IMR-90 (cell line): ENCODE measurements at regions not wholly inside any gene's neighbourhood (a gene's known extent, or its start where the extent isn't known, plus 50 kb on each side); places are given as distances from the start of the nearest gene placed in this dataset.

Source experiments
- ATAC-seq: fragments of 200-7000 bp; cut with Tn5 transposase; 2 replicates; pipeline ENCODE4 v1.9.1; 2020; ENCODE audit warnings: low read depth, mild to moderate bottlenecking, moderate library complexity
- BruUV-seq: library from RNA; stranded (reverse); fragments of 400-500 nt; replicated peaks from 2 replicates; lab custom pipeline; 2021; lab: Mats Ljungman, UMichigan
- CTCF ChIA-PET: fragments of 300-600 bp; formaldehyde crosslinking; extraction: SDS; loops from one replicate; lab custom pipeline; 2021; ENCODE audit warnings: antibody characterized with exemption; lab: Yijun Ruan, JAX
- POLR2A ChIA-PET: fragments of 300-600 bp; sonication (Branson Sonifier 250); formaldehyde crosslinking; loops from one replicate; lab custom pipeline; 2022; ENCODE audit warnings: antibody characterized with exemption; ENCODE audit not compliant: unreplicated experiment; lab: Charles Lee
- DNase-seq: peaks from one replicate; pipeline ENCODE4 v3.0.0; 2013
- H2AFZ ChIP-seq: replicated peaks from 2 replicates; pipeline ENCODE3; 2013; ENCODE audit warnings: low read length, mild to moderate bottlenecking; ENCODE audit not compliant: poor library complexity
- H2AK5ac ChIP-seq: 2 replicates; pipeline ENCODE4 v1.6.1; 2013; ENCODE audit warnings: low read depth, low read length, inconsistent platforms
- H2AK9ac ChIP-seq: replicated peaks from 2 replicates; pipeline ENCODE3; 2013; ENCODE audit warnings: mild to moderate bottlenecking, low read depth, low read length, moderate library complexity; ENCODE audit not compliant: poor library complexity
- H2BK120ac ChIP-seq: 2 replicates; pipeline ENCODE4 v1.6.1; 2013; ENCODE audit warnings: low read depth, low read length, inconsistent platforms
- H2BK15ac ChIP-seq: 3 replicates; pipeline ENCODE4 v1.6.1; 2013; ENCODE audit warnings: low read depth, low read length, inconsistent platforms
- H2BK20ac ChIP-seq: 2 replicates; pipeline ENCODE4 v1.6.1; 2013; ENCODE audit warnings: low read depth, mild to moderate bottlenecking, inconsistent platforms, low read length, moderate library complexity
- H2BK5ac ChIP-seq: 2 replicates; pipeline ENCODE4 v1.6.1; 2013; ENCODE audit warnings: mild to moderate bottlenecking, low read depth, low read length, inconsistent platforms; ENCODE audit not compliant: poor library complexity, severe bottlenecking
- H3K14ac ChIP-seq: replicated peaks from 2 replicates; pipeline ENCODE4 v1.6.1; 2013; ENCODE audit warnings: low read depth, low read length, inconsistent platforms
- H3K18ac ChIP-seq: 2 replicates; pipeline ENCODE4 v1.6.1; 2013; ENCODE audit warnings: low read depth, low read length, control low read depth
- H3K23ac ChIP-seq: 2 replicates; pipeline ENCODE4 v1.6.1; 2013; ENCODE audit warnings: low read depth, low read length, inconsistent platforms
- H3K27ac ChIP-seq: 2 replicates; pipeline ENCODE4 v1.5.1; 2013; ENCODE audit warnings: mild to moderate bottlenecking, control low read depth, low read length; ENCODE audit not compliant: insufficient read depth
- H3K27me3 ChIP-seq: 2 replicates; pipeline ENCODE4 v1.6.1; 2013; ENCODE audit warnings: low read length; ENCODE audit not compliant: control insufficient read depth, insufficient read depth
- H3K36me3 ChIP-seq: 2 replicates; pipeline ENCODE4 v1.6.1; 2013; ENCODE audit warnings: low read length, mixed read lengths; ENCODE audit not compliant: control insufficient read depth, insufficient read depth
- H3K4ac ChIP-seq: 2 replicates; pipeline ENCODE4 v1.6.1; 2013; ENCODE audit warnings: low read depth, low read length, inconsistent platforms
- H3K4me1 ChIP-seq: 2 replicates; pipeline ENCODE4 v1.6.1; 2013; ENCODE audit warnings: low read length, mixed read lengths; ENCODE audit not compliant: control insufficient read depth, insufficient read depth
- H3K4me2 ChIP-seq: 2 replicates; pipeline ENCODE4 v1.6.1; 2013; ENCODE audit warnings: low read depth, mild to moderate bottlenecking, control low read depth, low read length, moderate library complexity
- H3K4me3 ChIP-seq: 2 replicates; pipeline ENCODE4 v1.5.1; 2013; ENCODE audit warnings: low read depth, mild to moderate bottlenecking, control low read depth, low read length, moderate library complexity; ENCODE audit not compliant: insufficient read depth
- H3K56ac ChIP-seq: 2 replicates; pipeline ENCODE4 v1.6.1; 2013; ENCODE audit warnings: low read length, inconsistent platforms; ENCODE audit not compliant: insufficient read depth; ENCODE audit errors: extremely low read depth
- H3K79me1 ChIP-seq, 2 experiments: 2 replicates each; pipeline ENCODE4 v1.6.1; 2013; ENCODE audit warnings: low read length in 2 of 2, inconsistent platforms in 1 of 2, low read depth in 1 of 2
- H3K9ac ChIP-seq: 2 replicates; pipeline ENCODE4 v1.6.1; 2013; ENCODE audit warnings: low read depth, low read length, control low read depth
- H3K9me1 ChIP-seq: 2 replicates; pipeline ENCODE4 v1.6.1; 2013; ENCODE audit warnings: low read length, inconsistent platforms; ENCODE audit not compliant: insufficient read depth
- H3K9me3 ChIP-seq: 2 replicates; pipeline ENCODE4 v1.6.1; 2013; ENCODE audit warnings: low read length; ENCODE audit not compliant: control insufficient read depth, insufficient read depth
- H4K20me1 ChIP-seq: 2 replicates; pipeline ENCODE4 v1.6.1; 2013; ENCODE audit warnings: low read length, inconsistent platforms; ENCODE audit not compliant: insufficient read depth
- H4K5ac ChIP-seq: 2 replicates; pipeline ENCODE4 v1.6.1; 2013; ENCODE audit warnings: mild to moderate bottlenecking, low read depth, low read length, control low read depth
- H4K8ac ChIP-seq, 2 experiments: 2 replicates each; pipeline ENCODE4 v1.6.1; 2013; ENCODE audit warnings: low read depth in 2 of 2, low read length in 2 of 2, control low read depth in 1 of 2, inconsistent platforms in 1 of 2
- H4K91ac ChIP-seq: 2 replicates; pipeline ENCODE4 v1.6.1; 2013; ENCODE audit warnings: low read depth, low read length, inconsistent platforms; ENCODE audit not compliant: insufficient read depth
- BHLHE40 ChIP-seq: fragments of 150-350 bp; IDR thresholded peaks from 2 replicates; pipeline ENCODE4 v1.6.1; 2016; ENCODE audit warnings: mild to moderate bottlenecking, low read depth, low read length
- CHD1 ChIP-seq: IDR thresholded peaks from 2 replicates; pipeline ENCODE4 v1.6.1; 2012; ENCODE audit warnings: low read depth, low read length, improper control_type of control experiment
- RAD21 ChIP-seq: IDR thresholded peaks from 2 replicates; pipeline ENCODE4 v1.6.1; 2012; ENCODE audit warnings: low read length, improper control_type of control experiment
- RCOR1 ChIP-seq: IDR thresholded peaks from 2 replicates; pipeline ENCODE4 v1.6.1; 2012; ENCODE audit warnings: mild to moderate bottlenecking, low read length, improper control_type of control experiment; ENCODE audit not compliant: insufficient replicate concordance
- WGBS, 2 experiments: methylation state at CpG; one replicate each; pipeline versions ENCODE4 v1.1.5 to v1.1.7; 2013; ENCODE audit warnings: missing lambda C conversion rate in 2 of 2; ENCODE audit not compliant: insufficient read length in 1 of 2; ENCODE audit errors: extremely low coverage in 2 of 2; 5-methylcytosine and 5-hydroxymethylcytosine counted together
- dilution Hi-C: fragments of 300-500 bp; cut with HindIII; formaldehyde crosslinking; loops from one replicate; pipeline ENCODE4 v1.14.3; 2018; ENCODE audit warnings: low sequenced_read_pairs; ENCODE audit not compliant: unreplicated experiment
- in situ Hi-C: fragments of 300-500 bp; cut with MboI; formaldehyde crosslinking; loops from 3 replicates; pipeline ENCODE4 v1.14.3; 2019; ENCODE audit warnings: low sequenced_read_pairs, inconsistent platforms, mixed read lengths
- intact Hi-C: fragments of 100-400 bp; cut with micrococcal nuclease; formaldehyde crosslinking; loops from 2 replicates; pipeline ENCODE4 v1.10.0; 2022

- TF ChIP-seq BHLHE40 = no peak
These were observed 59.9 kb upstream of the RASGRP1 start (continued) for GRCh38 chr15:38624244-38625205.

- Histone ChIP-seq H3K27me3 (peaks cover 54% of the 10 kb centered on the region), H2BK20ac (no peak overlapping the region), H3K27ac (no peak overlapping the region), H2BK5ac (no peak overlapping the region), H3K56ac (no peak overlapping the region), H3K18ac (no peak overlapping the region), H4K20me1 (no peaks in the 10 kb centered on the region), H4K5ac (no peak overlapping the region), H3K79me1 (no peaks in the 10 kb centered on the region), H3K14ac (no peak overlapping the region), H3K9me1 (no peaks in the 10 kb centered on the region), H3K9me3 (no peaks in the 10 kb centered on the region), H4K91ac (no peak overlapping the region), H3K4me1 (no peaks in the 10 kb centered on the region), H2AK5ac (no peak overlapping the region), H2BK120ac (no peak overlapping the region), H2AK9ac (no peak overlapping the region), H2AFZ (no peak overlapping the region), H3K4me2 (no peak overlapping the region), H3K9ac (no peak overlapping the region), H3K4ac (no peak overlapping the region), H2BK15ac (no peak overlapping the region), H3K23ac (no peak overlapping the region), H3K4me3 (no peak overlapping the region), H3K36me3 (no peaks in the 10 kb centered on the region), H4K8ac (no peak overlapping the region)
- ChIA-PET CTCF (no interaction called here), POLR2A (no interaction called here)
- no TSS peak for BruUV-seq
- dilution Hi-C loops (no loop called here), in situ Hi-C loops (no loop called here), intact Hi-C loops (no loop called here)
- TF ChIP-seq RAD21 = no peak
- TF ChIP-seq RCOR1 = no peak
- TF ChIP-seq CHD1 = no peak
- WGBS, 2 experiments = no CpG with 5 or more reads among the region's 2 CpGs
- DNase-seq (no peak), ATAC-seq (no peak)
These were observed 61.3 kb upstream of the RASGRP1 start for GRCh38 chr15:38625886-38626285.
